Panc1 (cell line): ENCODE measurements at regions not wholly inside any gene's neighbourhood (a gene's known extent, or its start where the extent isn't known, plus 50 kb on each side); places are given as distances from the start of the nearest gene placed in this dataset.
"Not testable (repeated sequence)": the region's sequence is repeated elsewhere in the genome, so short reads cannot be mapped to it uniquely, and the experiment has no call there.

Experiments
- ATAC-seq: fragments of 200-7000 bp; cut with Tn5 transposase; 2 replicates; pipeline ENCODE4 v1.9.1; 2020; ENCODE audit warnings: mild to moderate bottlenecking, moderate library complexity
- BruUV-seq: library from RNA; stranded (reverse); fragments of 400-500 nt; replicated peaks from 2 replicates; lab custom pipeline; 2021; lab: Mats Ljungman, UMichigan
- CTCF ChIA-PET: fragments of 300-600 bp; sonication (Branson Sonifier 250); formaldehyde crosslinking; loops from one replicate; lab custom pipeline; 2022; ENCODE audit warnings: antibody characterized with exemption; lab: Charles Lee
- POLR2A ChIA-PET: fragments of 300-600 bp; sonication (Branson Sonifier 250); formaldehyde crosslinking; loops from one replicate; lab custom pipeline; 2022; ENCODE audit warnings: antibody characterized with exemption; lab: Charles Lee
- DNase-seq: peaks from one replicate; pipeline ENCODE4 v3.0.0-alpha.2; 2010; ENCODE audit warnings: low read depth, low spot score
- H3K27ac ChIP-seq: 2 replicates; pipeline ENCODE4 v1.5.1; 2011; ENCODE audit warnings: mild to moderate bottlenecking, low read length, inconsistent platforms
- H3K27me3 ChIP-seq: fragments of 200-500 bp; sonication (Bioruptor generic); 2 replicates; pipeline ENCODE4 v1.6.0; 2014; ENCODE audit warnings: low read length, inconsistent platforms; ENCODE audit not compliant: control insufficient read depth, insufficient read depth
- H3K36me3 ChIP-seq: fragments of 200-500 bp; sonication (Bioruptor generic); 2 replicates; pipeline ENCODE4 v1.5.1; 2014; ENCODE audit warnings: inconsistent platforms, mild to moderate bottlenecking, low read length, moderate library complexity; ENCODE audit not compliant: control insufficient read depth, insufficient read depth
- H3K4me1 ChIP-seq: 2 replicates; pipeline ENCODE4 v1.5.1; 2011; ENCODE audit warnings: inconsistent platforms, mild to moderate bottlenecking, low read length, moderate library complexity; ENCODE audit not compliant: control insufficient read depth, insufficient read depth
- H3K4me3 ChIP-seq, 2 experiments: 2 replicates each; pipeline ENCODE4 v1.5.1; 2011 to 2012; ENCODE audit warnings: low read depth in 2 of 2, low read length in 2 of 2, mild to moderate bottlenecking in 2 of 2, inconsistent platforms in 1 of 2, moderate library complexity in 1 of 2
- H3K9me3 ChIP-seq: fragments of 200-500 bp; sonication (Bioruptor generic); 2 replicates; pipeline ENCODE4 v1.5.1; 2014; ENCODE audit warnings: low read depth, mild to moderate bottlenecking, inconsistent platforms, low read length, moderate library complexity; ENCODE audit not compliant: control insufficient read depth, insufficient read depth
- POLR2AphosphoS5 ChIP-seq: IDR thresholded peaks from 2 replicates; pipeline ENCODE4 v1.6.1; 2012; ENCODE audit warnings: mild to moderate bottlenecking, low read depth, low read length, moderate library complexity
- SIN3A ChIP-seq: IDR thresholded peaks from 2 replicates; pipeline ENCODE4 v1.6.1; 2012; ENCODE audit warnings: low read depth, mild to moderate bottlenecking, low read length, moderate library complexity, borderline replicate concordance; ENCODE audit not compliant: insufficient read depth
- TCF7L2 ChIP-seq: IDR thresholded peaks from 2 replicates; pipeline ENCODE4 v1.6.1; 2011; ENCODE audit warnings: mild to moderate bottlenecking, low read depth, low read length, inconsistent platforms
- in situ Hi-C: cut with HindIII; loops from 2 replicates; pipeline ENCODE4 v1.10.0; 2016; ENCODE audit warnings: low sequenced_read_pairs, low pct_unique_long_range_greater_than_20kb
- intact Hi-C: fragments of 100-400 bp; cut with micrococcal nuclease; formaldehyde crosslinking; loops from one replicate; pipeline ENCODE4 v1.10.0; 2022; ENCODE audit not compliant: unreplicated experiment
- TF ChIP-seq, protein P1 (sequence below): fragments of 450-650 bp; IDR thresholded peaks from 2 replicates; pipeline ENCODE4 v1.5.1; 2017; ENCODE audit warnings: mild to moderate bottlenecking
- TF ChIP-seq, protein P2 (sequence below), 2 experiments: IDR thresholded peaks; 2 replicates each; pipeline ENCODE4 v1.6.1; 2011 to 2012; ENCODE audit warnings: low read depth in 2 of 2, control low read depth in 1 of 2, low read length in 1 of 2, mild to moderate bottlenecking in 1 of 2, moderate library complexity in 1 of 2; ENCODE audit not compliant: insufficient read depth in 1 of 2

DNA sequence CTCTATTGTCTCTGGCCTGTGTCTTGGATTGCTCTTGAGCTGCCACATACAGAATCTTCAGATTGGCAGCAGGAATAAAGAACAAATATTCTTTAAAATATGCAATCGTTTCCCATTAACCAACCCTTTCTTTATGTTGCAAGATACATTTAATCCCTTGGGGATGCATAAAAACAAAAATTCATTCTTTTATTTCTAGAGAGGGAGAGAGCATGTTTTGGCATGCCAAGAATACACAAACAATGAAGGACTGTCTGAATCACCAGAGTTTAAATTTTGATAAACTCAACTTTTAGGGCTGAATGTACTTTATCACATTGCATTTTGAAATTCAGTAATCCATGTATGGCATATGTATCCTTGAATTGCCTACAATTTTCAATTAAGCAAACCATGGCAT is 154.3 kb upstream of the SEMA3D start:
- ATAC-seq (no peak), DNase-seq (no peak)
- POLR2A ChIA-PET, result no interaction called here
- Histone ChIP-seq H3K27me3 (no peaks in the 10 kb centered on the region), H3K4me3 (no peak overlapping the region), H3K4me1 (no peaks in the 10 kb centered on the region; the same call in 1 of the 2 replicates), H3K9me3 (no peaks in the 10 kb centered on the region), H3K27ac (no peak overlapping the region), H3K36me3 (no peaks in the 10 kb centered on the region)
- CTCF ChIA-PET, result no interaction called here
- BruUV-seq, result no TSS peak
- intact Hi-C loops, result no loop called here
- in situ Hi-C loops, result no loop called here
- TF ChIP-seq POLR2AphosphoS5, result no peak
- TF ChIP-seq, protein P1, sequence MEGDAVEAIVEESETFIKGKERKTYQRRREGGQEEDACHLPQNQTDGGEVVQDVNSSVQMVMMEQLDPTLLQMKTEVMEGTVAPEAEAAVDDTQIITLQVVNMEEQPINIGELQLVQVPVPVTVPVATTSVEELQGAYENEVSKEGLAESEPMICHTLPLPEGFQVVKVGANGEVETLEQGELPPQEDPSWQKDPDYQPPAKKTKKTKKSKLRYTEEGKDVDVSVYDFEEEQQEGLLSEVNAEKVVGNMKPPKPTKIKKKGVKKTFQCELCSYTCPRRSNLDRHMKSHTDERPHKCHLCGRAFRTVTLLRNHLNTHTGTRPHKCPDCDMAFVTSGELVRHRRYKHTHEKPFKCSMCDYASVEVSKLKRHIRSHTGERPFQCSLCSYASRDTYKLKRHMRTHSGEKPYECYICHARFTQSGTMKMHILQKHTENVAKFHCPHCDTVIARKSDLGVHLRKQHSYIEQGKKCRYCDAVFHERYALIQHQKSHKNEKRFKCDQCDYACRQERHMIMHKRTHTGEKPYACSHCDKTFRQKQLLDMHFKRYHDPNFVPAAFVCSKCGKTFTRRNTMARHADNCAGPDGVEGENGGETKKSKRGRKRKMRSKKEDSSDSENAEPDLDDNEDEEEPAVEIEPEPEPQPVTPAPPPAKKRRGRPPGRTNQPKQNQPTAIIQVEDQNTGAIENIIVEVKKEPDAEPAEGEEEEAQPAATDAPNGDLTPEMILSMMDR, result no peak
- no peak for TF ChIP-seq SIN3A
- no peak for TF ChIP-seq TCF7L2
- TF ChIP-seq, protein P2, sequence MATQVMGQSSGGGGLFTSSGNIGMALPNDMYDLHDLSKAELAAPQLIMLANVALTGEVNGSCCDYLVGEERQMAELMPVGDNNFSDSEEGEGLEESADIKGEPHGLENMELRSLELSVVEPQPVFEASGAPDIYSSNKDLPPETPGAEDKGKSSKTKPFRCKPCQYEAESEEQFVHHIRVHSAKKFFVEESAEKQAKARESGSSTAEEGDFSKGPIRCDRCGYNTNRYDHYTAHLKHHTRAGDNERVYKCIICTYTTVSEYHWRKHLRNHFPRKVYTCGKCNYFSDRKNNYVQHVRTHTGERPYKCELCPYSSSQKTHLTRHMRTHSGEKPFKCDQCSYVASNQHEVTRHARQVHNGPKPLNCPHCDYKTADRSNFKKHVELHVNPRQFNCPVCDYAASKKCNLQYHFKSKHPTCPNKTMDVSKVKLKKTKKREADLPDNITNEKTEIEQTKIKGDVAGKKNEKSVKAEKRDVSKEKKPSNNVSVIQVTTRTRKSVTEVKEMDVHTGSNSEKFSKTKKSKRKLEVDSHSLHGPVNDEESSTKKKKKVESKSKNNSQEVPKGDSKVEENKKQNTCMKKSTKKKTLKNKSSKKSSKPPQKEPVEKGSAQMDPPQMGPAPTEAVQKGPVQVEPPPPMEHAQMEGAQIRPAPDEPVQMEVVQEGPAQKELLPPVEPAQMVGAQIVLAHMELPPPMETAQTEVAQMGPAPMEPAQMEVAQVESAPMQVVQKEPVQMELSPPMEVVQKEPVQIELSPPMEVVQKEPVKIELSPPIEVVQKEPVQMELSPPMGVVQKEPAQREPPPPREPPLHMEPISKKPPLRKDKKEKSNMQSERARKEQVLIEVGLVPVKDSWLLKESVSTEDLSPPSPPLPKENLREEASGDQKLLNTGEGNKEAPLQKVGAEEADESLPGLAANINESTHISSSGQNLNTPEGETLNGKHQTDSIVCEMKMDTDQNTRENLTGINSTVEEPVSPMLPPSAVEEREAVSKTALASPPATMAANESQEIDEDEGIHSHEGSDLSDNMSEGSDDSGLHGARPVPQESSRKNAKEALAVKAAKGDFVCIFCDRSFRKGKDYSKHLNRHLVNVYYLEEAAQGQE (IDR thresholded peaks at IDR 0.05; ENCODE audit: insufficient read depth in 1 of 2, low read depth in 2 of 2, low read length in 1 of 2), result no peak

DNA sequence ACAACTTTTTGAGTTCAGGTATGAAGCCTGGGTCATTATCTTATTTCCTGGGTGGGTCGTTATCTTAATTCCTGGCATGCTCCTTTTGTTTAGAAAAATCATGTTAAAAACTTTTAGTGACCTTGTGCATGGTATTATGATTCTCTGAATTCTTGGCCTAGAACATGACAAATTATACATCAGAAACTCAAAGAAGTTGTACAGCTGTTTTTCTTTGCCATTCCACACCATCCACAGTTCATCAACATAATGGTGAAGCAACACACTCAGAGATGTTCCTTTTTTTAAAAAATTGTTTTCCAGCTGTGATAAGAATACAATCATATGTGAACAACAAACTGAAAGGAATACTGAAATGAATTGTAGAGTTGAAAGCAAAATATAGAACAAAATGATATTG is 149.2 kb upstream of the SEMA3D start:
- TF ChIP-seq, protein P2 (IDR thresholded peaks at IDR 0.05; ENCODE audit: insufficient read depth in 1 of 2, low read depth in 2 of 2, low read length in 1 of 2), result no peak
- TF ChIP-seq TCF7L2 (no peak), POLR2AphosphoS5 (no peak), SIN3A (no peak)
- TF ChIP-seq, protein P1, result no peak
- DNase-seq, result no peak
- no peak for ATAC-seq
- no peaks in the 10 kb centered on the region for H3K36me3 ChIP-seq
- CTCF ChIA-PET, result no interaction called here
- H3K9me3 ChIP-seq, result no peaks in the 10 kb centered on the region
- in situ Hi-C loops (no loop called here), intact Hi-C loops (no loop called here)
- POLR2A ChIA-PET, result no interaction called here
- BruUV-seq, result no TSS peak
- no peak overlapping the region for H3K27ac ChIP-seq
- H3K27me3 ChIP-seq, result no peaks in the 10 kb centered on the region
- no peaks in the 10 kb centered on the region for H3K4me1 ChIP-seq
- no peak overlapping the region for H3K4me3 ChIP-seq

DNA sequence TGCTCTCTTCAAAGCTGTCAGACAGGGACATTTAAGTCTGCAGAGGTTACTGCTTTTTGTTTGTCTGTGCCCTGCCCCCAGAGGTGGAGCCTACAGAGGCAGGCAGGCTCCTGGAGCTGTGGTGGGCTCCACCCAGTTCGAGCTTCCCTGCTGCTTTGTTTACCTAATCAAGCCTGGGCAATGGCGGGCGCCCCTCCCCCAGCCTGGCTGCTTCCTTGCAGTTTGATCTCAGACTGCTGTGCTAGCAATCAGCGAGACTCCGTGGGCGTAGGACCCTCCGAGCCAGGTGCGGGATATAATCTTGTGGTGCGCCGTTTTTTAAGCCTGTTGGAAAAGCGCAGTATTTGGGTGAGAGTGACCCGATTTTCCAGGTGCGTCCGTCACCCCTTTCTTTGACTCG is 148.3 kb upstream of the SEMA3D start:
- ATAC-seq, result not testable (repeated sequence)

More for the DNA sequence above, 148.3 kb upstream of the SEMA3D start:
- POLR2A ChIA-PET, H3K27me3 ChIP-seq, in situ Hi-C loops, H3K4me3 ChIP-seq, H3K27ac ChIP-seq, H3K4me1 ChIP-seq, DNase-seq, BruUV-seq, CTCF ChIA-PET, H3K9me3 ChIP-seq, H3K36me3 ChIP-seq, intact Hi-C loops: not testable (repeated sequence)
